OCI-LY7 (cell line): ENCODE measurements at regions not wholly inside any gene's neighbourhood (a gene's known extent, or its start where the extent isn't known, plus 50 kb on each side); places are given as distances from the start of the nearest gene placed in this dataset.

Experiments used
- BruUV-seq: library from RNA; stranded (reverse); fragments of 400-500 nt; replicated peaks from 2 replicates; lab custom pipeline; 2021; lab: Mats Ljungman, UMichigan
- CTCF ChIA-PET: fragments of 300-600 bp; sonication (Branson Sonifier 250); formaldehyde crosslinking; loops from one replicate; lab custom pipeline; 2022; ENCODE audit warnings: antibody characterized with exemption; ENCODE audit not compliant: unreplicated experiment; lab: Charles Lee
- POLR2A ChIA-PET: fragments of 300-600 bp; sonication (Branson Sonifier 250); formaldehyde crosslinking; loops from one replicate; lab custom pipeline; 2022; ENCODE audit warnings: antibody characterized with exemption; lab: Charles Lee
- DNase-seq: peaks from one replicate; pipeline ENCODE4 v3.0.0-alpha.2; 2015; ENCODE audit warnings: low spot score
- H2AFZ ChIP-seq: fragments of 200-600 bp; sonication (generic), shearing (Covaris generic); 2 replicates; pipeline ENCODE4 v1.6.1; 2014; ENCODE audit warnings: mild to moderate bottlenecking, antibody characterized with exemption, low read length, moderate library complexity
- H3K27ac ChIP-seq: fragments of 200-600 bp; sonication (generic); 2 replicates; pipeline ENCODE4 v1.5.1; 2014; ENCODE audit warnings: mixed run types, low read depth, mild to moderate bottlenecking, moderate library complexity, low read length, inconsistent platforms; ENCODE audit not compliant: poor library complexity, severe bottlenecking
- H3K36me3 ChIP-seq: fragments of 200-600 bp; sonication (generic); 2 replicates; pipeline ENCODE4 v1.6.1; 2014; ENCODE audit warnings: mild to moderate bottlenecking, antibody characterized with exemption, low read length, moderate library complexity, mixed read lengths; ENCODE audit not compliant: insufficient read depth
- H3K4me1 ChIP-seq: fragments of 200-600 bp; sonication (generic); 2 replicates; pipeline ENCODE4 v1.5.1; 2014; ENCODE audit warnings: mild to moderate bottlenecking, low read length; ENCODE audit not compliant: insufficient read depth, poor library complexity, severe bottlenecking
- H3K4me2 ChIP-seq: fragments of 200-600 bp; sonication (generic); 2 replicates; pipeline ENCODE4 v1.6.1; 2014; ENCODE audit warnings: mild to moderate bottlenecking, low read length
- H3K4me3 ChIP-seq: fragments of 200-600 bp; sonication (generic); 2 replicates; pipeline ENCODE4 v1.5.1; 2014; ENCODE audit warnings: mild to moderate bottlenecking, low read depth, low read length; ENCODE audit not compliant: poor library complexity, severe bottlenecking
- H3K79me2 ChIP-seq: fragments of 200-600 bp; sonication (generic); 2 replicates; pipeline ENCODE4 v1.6.1; 2016; ENCODE audit warnings: low read depth, mild to moderate bottlenecking, low read length, moderate library complexity, mixed read lengths; ENCODE audit not compliant: insufficient read depth
- H3K9me2 ChIP-seq: fragments of 200-600 bp; sonication (generic); 2 replicates; pipeline ENCODE4 v1.6.1; 2016; ENCODE audit warnings: mild to moderate bottlenecking, low read length, mixed read lengths; ENCODE audit not compliant: insufficient read depth
- H3K9me3 ChIP-seq: fragments of 200-600 bp; sonication (generic); 2 replicates; pipeline ENCODE4 v1.6.1; 2014; ENCODE audit warnings: mild to moderate bottlenecking, mixed run types, low read length, mixed read lengths
- H4K20me1 ChIP-seq: fragments of 200-600 bp; sonication (generic); 2 replicates; pipeline ENCODE4 v1.6.1; 2014; ENCODE audit warnings: mild to moderate bottlenecking, antibody characterized with exemption, low read length, moderate library complexity, mixed read lengths; ENCODE audit not compliant: insufficient read depth
- CTCF ChIP-seq: fragments of 200-600 bp; sonication (generic); conservative IDR thresholded peaks from 2 replicates; pipeline ENCODE4 v1.5.1; 2014; ENCODE audit warnings: mild to moderate bottlenecking, antibody characterized with exemption, low read length, moderate library complexity, mixed read lengths
- EZH2phosphoT487 ChIP-seq: fragments of 200-600 bp; sonication (generic); IDR thresholded peaks from 2 replicates; pipeline ENCODE4 v1.6.1; 2018; ENCODE audit warnings: low read depth, borderline replicate concordance, mild to moderate bottlenecking, mixed run types, antibody characterized with exemption, low read length, moderate library complexity, mixed read lengths
- intact Hi-C: fragments of 100-400 bp; cut with micrococcal nuclease; formaldehyde crosslinking; loops from one replicate; pipeline ENCODE4 v1.10.0; 2022; ENCODE audit not compliant: unreplicated experiment

- Histone ChIP-seq H3K4me3 (no peak overlapping the region), H3K36me3 (no peaks in the 10 kb centered on the region), H4K20me1 (no peaks in the 10 kb centered on the region), H3K27ac (no peak overlapping the region), H3K4me1 (no peaks in the 10 kb centered on the region), H3K9me3 (no peaks in the 10 kb centered on the region), H3K4me2 (no peak overlapping the region), H2AFZ (no peak overlapping the region), H3K9me2 (no peaks in the 10 kb centered on the region), H3K79me2 (no peaks in the 10 kb centered on the region)
- ChIA-PET POLR2A (interaction anchor here (0.6 kb wide), 1 partner anchor 1481 kb away, joined by 3 read pairs; no protein-coding TSS in a partner anchor), CTCF (no interaction called here)
- TF ChIP-seq CTCF = no peak
- TF ChIP-seq EZH2phosphoT487 = no peak
- no TSS peak for BruUV-seq
- no peak for DNase-seq
- intact Hi-C loops = no loop called here
These were observed 145.5 kb downstream of the MPP7 start for GRCh38 chr10:28157379-28157778.

- intact Hi-C loops = no loop called here
- CTCF ChIA-PET = no interaction called here
- Histone ChIP-seq H3K9me3 (no peaks in the 10 kb centered on the region), H3K4me2 (no peak overlapping the region), H3K4me3 (no peak overlapping the region), H3K36me3 (no peaks in the 10 kb centered on the region), H3K9me2 (no peaks in the 10 kb centered on the region), H2AFZ (no peak overlapping the region), H3K27ac (no peak overlapping the region), H4K20me1 (no peaks in the 10 kb centered on the region), H3K79me2 (no peaks in the 10 kb centered on the region), H3K4me1 (no peaks in the 10 kb centered on the region)
- POLR2A ChIA-PET = no interaction called here
- no peak for DNase-seq
- BruUV-seq = no TSS peak
- TF ChIP-seq EZH2phosphoT487 = no peak
- TF ChIP-seq CTCF = no peak
These were observed 147.1 kb downstream of the MPP7 start for GRCh38 chr10:28155726-28156125.

- Histone ChIP-seq H3K79me2 (no peaks in the 10 kb centered on the region), H3K4me3 (no peak overlapping the region), H3K4me1 (no peaks in the 10 kb centered on the region), H3K36me3 (no peaks in the 10 kb centered on the region), H3K4me2 (no peak overlapping the region), H2AFZ (no peak overlapping the region), H4K20me1 (no peaks in the 10 kb centered on the region), H3K27ac (no peak overlapping the region), H3K9me3 (no peaks in the 10 kb centered on the region), H3K9me2 (no peaks in the 10 kb centered on the region)
- TF ChIP-seq CTCF = no peak
- TF ChIP-seq EZH2phosphoT487 = no peak
- DNase-seq = no peak
- CTCF ChIA-PET = no interaction called here
- intact Hi-C loops = no loop called here
- POLR2A ChIA-PET = interaction anchor here (0.7 to 0.8 kb wide), 2 partner anchors 47 to 1821 kb away, joined by 3 read pairs; no protein-coding TSS in a partner anchor
- BruUV-seq = no TSS peak
These were observed 151.2 kb downstream of the MPP7 start for GRCh38 chr10:28151636-28152035.
